ENCODE measurements at regions not wholly inside any gene's neighbourhood (a gene's known extent, or its start where the extent isn't known, plus 50 kb on each side); places are given as distances from the start of the nearest gene placed in this dataset. TPM values are rescaled to one million over a fixed set of nuclear protein-coding genes. Genes with fewer than 3 reads are reported as not detected.

DNA sequence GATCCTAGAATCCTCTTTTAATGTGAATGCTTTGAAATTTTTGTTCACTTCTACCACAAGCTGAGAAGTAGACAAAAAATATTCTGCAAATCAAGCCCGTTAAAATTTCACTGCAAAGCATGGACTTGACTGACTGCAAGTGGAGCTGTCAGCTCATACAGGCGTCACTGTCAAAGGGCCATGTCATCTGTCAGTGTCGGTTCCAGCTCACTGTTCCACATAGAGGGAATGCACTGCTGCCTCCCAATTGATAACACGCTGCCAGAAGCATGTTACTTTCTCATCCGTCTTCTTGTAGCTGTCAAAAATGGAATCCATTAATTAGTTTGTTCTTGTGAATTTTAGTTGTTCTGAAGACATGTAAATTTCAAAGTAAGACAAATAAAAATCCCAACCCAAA, 50.4 kb upstream of the FBXL4 start:
- DNase-seq (ENCODE audit: low read depth) = no peak
- TF ChIP-seq, protein P1, sequence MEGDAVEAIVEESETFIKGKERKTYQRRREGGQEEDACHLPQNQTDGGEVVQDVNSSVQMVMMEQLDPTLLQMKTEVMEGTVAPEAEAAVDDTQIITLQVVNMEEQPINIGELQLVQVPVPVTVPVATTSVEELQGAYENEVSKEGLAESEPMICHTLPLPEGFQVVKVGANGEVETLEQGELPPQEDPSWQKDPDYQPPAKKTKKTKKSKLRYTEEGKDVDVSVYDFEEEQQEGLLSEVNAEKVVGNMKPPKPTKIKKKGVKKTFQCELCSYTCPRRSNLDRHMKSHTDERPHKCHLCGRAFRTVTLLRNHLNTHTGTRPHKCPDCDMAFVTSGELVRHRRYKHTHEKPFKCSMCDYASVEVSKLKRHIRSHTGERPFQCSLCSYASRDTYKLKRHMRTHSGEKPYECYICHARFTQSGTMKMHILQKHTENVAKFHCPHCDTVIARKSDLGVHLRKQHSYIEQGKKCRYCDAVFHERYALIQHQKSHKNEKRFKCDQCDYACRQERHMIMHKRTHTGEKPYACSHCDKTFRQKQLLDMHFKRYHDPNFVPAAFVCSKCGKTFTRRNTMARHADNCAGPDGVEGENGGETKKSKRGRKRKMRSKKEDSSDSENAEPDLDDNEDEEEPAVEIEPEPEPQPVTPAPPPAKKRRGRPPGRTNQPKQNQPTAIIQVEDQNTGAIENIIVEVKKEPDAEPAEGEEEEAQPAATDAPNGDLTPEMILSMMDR (IDR thresholded peaks at IDR 0.05; ENCODE audit: insufficient read depth, low read length) = no peak
- no peak overlapping the region for H3K4me3 ChIP-seq (ENCODE audit: low read depth, low read length)

Small RNA genes lying in the stretch of these regions (small RNA-seq; reads per million reads assigned to genes)
- not detected for gene MIR548AI
